ENCODE measurements at regions not wholly inside any gene's neighbourhood (a gene's known extent, or its start where the extent isn't known, plus 50 kb on each side); places are given as distances from the start of the nearest gene placed in this dataset.

- DNase-seq (ENCODE audit: low spot score) (peak; percentile 31), FAIRE-seq (no peak)
Measured at GRCh38 chr12:124517260-124518050, 50.0 kb downstream of the NCOR2 start.

DNA sequence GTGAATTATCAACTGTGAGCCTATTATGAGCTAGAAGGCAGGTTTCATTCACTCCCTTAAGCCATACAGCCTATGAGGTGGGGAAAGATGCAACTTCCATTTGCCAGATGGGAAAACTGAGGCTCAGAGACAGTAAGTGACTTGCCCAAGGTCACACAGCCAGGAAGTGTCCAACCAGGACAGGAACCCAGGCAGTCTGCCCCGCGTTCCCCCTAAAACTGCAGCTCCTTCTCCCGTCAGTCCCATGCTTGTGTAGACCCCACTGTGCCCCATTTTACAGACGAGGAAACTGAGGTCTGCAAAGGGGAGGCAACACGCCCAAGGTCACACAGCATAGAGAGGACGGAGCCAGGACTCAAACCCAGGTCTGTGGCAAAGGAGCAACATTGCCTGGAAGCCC, 50.6 kb downstream of the NCOR2 start:
- no peak for DNase-seq (ENCODE audit: low spot score)

DNA sequence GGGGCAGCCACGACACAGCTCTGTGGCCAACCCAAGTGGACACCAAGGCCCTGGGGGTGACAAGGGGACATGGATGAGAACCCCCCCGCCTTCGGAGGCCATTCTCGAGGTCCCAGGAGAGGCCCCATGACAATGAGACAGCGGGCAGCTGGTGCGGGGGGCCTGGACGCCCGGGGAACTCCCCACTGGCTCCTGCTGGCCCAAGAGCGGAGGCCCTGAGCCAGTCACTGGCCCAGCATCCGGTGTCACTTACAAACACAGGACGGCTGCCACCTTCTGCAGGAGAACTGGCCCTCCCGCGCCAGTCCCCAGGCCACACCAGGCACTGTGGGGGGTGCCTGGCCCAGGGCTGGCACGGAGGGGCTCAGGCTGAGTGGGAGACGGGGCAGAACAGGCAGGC, 51.4 kb downstream of the NCOR2 start:
- FAIRE-seq (no peak), DNase-seq (ENCODE audit: low spot score) (no peak)

More for the DNA sequence above, 50.6 kb downstream of the NCOR2 start:
- FAIRE-seq = no peak

- FAIRE-seq (no peak), DNase-seq (ENCODE audit: low spot score) (no peak)
Measured at GRCh38 chr12:124514996-124515932, 52.1 kb downstream of the NCOR2 start.

DNA sequence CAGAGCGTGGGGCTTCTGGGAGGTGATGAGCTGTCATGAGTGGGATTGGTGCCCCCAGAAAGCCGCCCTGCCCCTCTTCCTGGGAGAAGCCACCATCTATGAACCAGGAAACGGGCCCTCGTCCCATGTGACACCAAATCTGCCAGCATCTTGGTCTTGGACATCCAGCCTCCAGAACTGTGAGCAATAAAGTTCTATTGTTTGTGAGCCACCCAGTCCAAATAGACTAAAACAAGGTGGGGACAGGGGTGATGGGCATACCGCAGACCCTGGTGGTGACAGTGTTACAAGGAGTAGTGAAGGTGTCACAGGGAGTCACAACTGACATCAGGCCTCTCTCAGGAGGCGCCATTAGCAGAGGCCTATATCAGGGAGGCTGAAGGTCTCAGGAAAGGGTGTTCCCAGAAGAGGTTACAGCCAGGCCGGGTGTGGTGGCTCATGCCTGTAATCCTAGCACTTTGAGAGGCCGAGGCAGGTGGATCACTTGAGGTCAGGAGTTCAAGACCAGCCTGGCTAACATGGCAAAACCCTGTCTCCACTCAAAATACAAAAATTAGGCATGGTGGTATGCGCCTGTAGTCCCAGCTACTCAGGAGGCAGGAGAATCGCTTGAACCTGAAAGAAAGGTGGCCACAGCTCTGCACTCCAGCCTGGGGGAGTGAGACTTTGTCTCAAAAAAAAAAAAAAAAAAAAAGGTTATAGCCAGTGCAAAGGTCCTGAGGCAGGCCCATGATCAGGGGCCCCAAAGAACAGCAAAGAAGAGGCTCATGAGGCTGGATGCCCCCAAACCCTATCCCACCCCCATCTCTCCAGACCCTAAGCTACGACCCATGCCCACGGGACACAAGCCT, 53.0 kb downstream of the NCOR2 start:
- DNase-seq (ENCODE audit: low spot score) = no peak
- no peak for FAIRE-seq

DNA sequence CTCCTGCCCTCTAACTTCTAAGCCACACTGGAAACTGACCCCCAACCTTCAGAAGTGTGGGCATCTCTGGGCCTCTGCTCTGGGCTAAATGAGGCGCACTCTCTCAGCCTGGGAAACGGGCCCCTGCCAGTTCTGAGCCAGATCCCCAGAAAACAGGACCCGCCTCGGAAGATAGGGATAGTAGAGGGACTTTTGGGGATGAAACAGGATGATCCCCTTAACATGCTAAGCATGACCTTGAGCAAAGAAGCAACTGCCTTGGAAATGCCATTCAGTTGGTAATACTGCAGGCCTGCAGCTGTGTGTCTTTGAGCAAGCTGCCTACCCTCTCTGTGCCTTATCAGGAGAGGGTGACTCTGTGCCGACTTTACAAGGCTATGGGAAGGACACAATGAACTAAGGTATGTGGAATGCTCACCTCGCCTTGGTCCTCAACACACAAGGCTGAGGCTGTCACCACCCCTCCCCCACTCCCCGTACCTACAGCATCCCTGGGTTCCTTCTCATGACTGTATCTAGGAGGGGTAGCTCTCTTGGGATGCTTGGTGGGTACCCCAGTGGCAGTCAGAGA, 54.0 kb downstream of the NCOR2 start:
- FAIRE-seq (no peak), DNase-seq (ENCODE audit: low spot score) (peak; percentile 19)

DNA sequence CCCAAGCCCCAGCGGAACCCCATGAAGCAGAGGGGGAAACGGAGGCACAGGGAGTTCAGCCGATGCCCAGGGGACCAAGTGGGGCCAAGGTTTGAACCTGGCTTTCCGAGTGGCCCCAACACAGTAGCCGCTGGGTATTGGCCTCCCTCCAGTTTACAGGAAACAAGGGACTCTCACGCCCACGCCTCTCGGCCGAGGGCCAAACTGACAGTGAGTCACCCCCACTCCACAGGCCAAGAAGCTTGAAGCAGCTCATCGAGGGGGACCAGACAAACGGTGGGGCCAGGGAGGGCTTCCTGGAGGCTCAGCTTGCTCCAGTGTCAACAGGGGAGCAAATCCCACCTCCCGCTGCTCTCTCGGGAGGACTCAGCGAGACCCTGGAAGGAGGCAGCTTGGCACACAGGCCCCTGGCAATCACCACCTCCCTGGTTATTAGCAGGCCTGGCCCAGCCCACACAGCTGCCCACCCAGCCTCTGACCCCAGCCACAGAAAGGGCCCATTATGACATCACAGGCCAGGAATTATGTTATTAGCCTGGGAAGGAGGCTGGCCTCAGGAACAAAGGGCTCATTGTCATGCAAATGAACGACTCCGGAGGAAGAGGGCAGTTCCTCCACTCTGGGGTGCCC, 54.6 kb downstream of the NCOR2 start:
- FAIRE-seq (peak; percentile 81), DNase-seq (ENCODE audit: low spot score) (peak; percentile 85)

- no peak for FAIRE-seq
Measured at GRCh38 chr12:124511259-124511985, 56.0 kb downstream of the NCOR2 start.

GRCh38 chr12:124510301-124510970, 57.0 kb downstream of the NCOR2 start:
- FAIRE-seq (no peak), DNase-seq (ENCODE audit: low spot score) (no peak)

More at GRCh38 chr12:124511259-124511985, 56.0 kb downstream of the NCOR2 start:
- no peak for DNase-seq (ENCODE audit: low spot score)

- FAIRE-seq (no peak), DNase-seq (ENCODE audit: low spot score) (no peak)
Measured at GRCh38 chr12:124509676-124510300, 57.6 kb downstream of the NCOR2 start.

- DNase-seq (ENCODE audit: low spot score) (no peak), FAIRE-seq (no peak)
Measured at GRCh38 chr12:124509300-124509675, 58.1 kb downstream of the NCOR2 start.

GRCh38 chr12:124508381-124509079, 58.9 kb downstream of the NCOR2 start:
- DNase-seq (ENCODE audit: low spot score) (no peak), FAIRE-seq (no peak)

- DNase-seq (ENCODE audit: low spot score) (no peak), FAIRE-seq (no peak)
Measured at GRCh38 chr12:124507188-124508109, 60.0 kb downstream of the NCOR2 start.

GRCh38 chr12:124506832-124507153, 60.6 kb downstream of the NCOR2 start:
- DNase-seq (ENCODE audit: low spot score) (no peak), FAIRE-seq (no peak)

DNA sequence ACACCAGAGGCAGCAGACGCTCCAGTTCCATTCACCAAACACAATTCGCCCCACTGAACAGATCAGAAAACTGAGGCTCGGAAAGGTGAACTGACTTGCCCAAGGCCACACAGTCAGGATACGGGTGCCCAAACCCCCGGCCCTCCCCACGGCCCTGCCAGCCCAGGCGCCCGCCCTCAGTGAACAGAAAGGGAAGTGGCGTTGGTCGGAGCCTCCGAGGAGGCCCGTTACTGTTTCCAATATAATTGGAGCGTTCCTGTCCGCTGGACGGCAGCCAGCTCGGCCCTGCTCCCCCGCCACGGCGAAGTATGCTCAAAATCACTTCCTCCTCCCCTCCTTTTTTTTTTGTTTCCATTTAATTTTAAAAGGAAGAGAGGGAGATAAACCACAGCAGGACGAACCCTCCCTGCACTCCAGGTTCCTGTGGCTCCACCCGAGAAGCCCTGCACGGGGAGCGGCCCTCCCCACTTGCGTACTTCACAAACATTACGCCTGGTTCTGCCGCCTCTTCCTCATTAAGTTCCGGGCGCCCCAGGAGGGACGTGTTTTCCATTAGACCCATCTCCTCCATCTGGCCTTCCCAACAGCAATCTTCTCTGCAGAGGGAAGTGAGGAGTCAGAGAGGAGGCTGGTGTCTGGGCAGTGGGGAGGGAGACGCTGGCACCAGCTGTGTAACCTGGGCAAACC, 61.1 kb downstream of the NCOR2 start:
- DNase-seq (ENCODE audit: low spot score) = no peak
- FAIRE-seq = no peak

DNA sequence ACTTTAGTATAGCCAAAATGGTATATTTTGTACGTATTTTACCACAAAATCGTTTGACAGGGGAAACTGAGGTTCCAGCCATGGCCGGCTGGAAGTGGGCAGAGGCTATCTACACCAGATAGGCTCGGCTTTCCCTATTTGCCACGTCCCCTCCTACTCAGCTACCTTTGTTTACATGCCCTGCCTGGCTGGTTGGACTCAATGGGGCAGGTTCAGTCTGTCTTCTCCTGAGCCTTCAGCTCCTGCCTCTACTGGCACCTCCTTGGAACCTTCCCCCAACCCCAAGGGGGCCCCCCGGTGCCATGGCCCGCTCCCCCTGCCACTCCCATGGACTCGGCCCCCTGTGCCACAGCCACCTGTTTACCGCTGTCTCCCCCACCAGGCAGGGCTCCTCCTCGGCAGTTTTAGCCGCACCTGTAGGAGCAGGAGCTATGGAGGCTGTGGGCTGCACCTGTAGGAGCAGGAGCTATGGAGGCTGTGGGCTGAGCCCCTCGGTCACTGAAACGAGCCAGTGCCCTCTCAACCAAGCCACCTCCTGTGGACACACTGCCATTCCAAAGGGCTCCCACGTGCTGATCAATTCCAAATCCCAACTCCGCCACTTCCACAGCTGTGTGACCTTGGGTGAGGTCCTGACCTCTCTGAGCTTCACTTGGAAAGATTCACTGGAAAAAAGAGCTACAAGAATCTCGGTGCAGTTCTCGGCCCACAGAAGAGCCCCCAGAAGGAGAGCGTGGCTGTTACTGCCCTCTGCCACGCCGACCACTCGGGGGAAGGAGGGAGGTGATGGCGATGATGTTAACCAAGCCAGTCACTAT, 62.2 kb downstream of the NCOR2 start:
- DNase-seq (ENCODE audit: low spot score) (no peak), FAIRE-seq (no peak)

Data from RCC 7860 (cell line).